ENCODE measurements at regions not wholly inside any gene's neighbourhood (a gene's known extent, or its start where the extent isn't known, plus 50 kb on each side); places are given as distances from the start of the nearest gene placed in this dataset.

- FAIRE-seq, result no peak
- DNase-seq (ENCODE audit: low spot score), result no peak
Measured at GRCh38 chr10:83037653-83038052, 1101.7 kb upstream of the GHITM start.

GRCh38 chr10:83038631-83039030, 1100.7 kb upstream of the GHITM start:
- DNase-seq (ENCODE audit: low spot score), result no peak
- FAIRE-seq, result no peak

DNA sequence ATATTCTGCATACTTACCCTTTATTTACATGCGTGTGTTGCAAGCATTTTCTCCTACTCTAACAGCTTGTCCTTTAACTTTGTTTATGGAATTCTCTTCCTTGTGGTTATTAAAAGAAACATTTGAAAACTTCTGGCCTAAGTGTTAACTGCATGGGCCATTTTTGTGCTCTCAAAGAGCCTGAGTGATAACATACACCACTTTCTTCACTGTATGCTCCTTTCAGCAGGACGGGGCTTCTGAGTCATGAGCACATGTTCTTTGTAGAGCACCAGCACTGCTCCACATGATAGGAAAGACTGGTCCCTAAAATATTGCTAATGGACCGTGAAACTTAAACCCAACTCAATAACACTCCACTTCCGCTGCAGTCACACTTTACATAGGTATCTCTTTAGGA, 1093.6 kb upstream of the GHITM start:
- FAIRE-seq, result no peak

DNA sequence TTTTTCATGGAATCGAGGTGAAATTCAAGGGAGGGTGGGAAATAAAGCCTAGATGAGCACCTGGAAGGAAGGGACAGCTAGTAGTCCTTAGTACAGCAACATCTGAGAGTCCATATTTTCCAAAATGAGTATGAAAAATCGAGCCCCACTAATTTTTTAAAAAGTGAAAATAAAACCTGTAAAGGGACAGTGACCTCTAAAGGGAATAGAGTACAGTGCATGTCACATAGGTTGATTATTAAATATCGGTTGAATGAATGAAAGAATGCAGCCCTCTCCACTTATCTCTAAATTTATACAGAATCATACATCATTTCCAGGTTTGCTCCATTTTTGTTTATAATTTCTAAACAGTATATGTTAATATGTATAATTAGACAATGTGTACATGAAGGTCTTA, 1088.5 kb upstream of the GHITM start:
- DNase-seq (ENCODE audit: low spot score) (no peak), FAIRE-seq (no peak)

More for the DNA sequence above, 1093.6 kb upstream of the GHITM start:
- DNase-seq (ENCODE audit: low spot score), result no peak

DNA sequence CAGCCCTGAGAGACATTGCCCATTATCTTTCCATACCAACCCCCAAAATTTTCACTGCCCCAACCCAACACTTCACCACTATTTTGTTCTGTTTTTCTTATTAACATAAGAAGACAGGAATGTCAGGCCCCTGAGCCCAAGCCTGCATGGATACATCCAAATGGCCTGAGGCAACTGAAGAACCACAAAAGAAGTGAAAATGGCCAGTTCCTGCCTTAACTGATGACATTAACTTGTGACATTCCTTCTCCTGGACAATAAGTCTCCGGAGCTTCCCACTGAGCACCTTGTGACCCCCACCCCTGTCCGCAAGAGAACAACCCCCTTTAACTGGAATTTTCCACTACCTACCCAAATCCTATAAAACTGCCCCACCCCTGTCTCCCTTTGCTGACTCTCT, 1076.4 kb upstream of the GHITM start:
- DNase-seq (ENCODE audit: low spot score), result no peak
- FAIRE-seq, result no peak

GRCh38 chr10:83073472-83073871, 1065.8 kb upstream of the GHITM start:
- FAIRE-seq (no peak), DNase-seq (ENCODE audit: low spot score) (no peak)

DNA sequence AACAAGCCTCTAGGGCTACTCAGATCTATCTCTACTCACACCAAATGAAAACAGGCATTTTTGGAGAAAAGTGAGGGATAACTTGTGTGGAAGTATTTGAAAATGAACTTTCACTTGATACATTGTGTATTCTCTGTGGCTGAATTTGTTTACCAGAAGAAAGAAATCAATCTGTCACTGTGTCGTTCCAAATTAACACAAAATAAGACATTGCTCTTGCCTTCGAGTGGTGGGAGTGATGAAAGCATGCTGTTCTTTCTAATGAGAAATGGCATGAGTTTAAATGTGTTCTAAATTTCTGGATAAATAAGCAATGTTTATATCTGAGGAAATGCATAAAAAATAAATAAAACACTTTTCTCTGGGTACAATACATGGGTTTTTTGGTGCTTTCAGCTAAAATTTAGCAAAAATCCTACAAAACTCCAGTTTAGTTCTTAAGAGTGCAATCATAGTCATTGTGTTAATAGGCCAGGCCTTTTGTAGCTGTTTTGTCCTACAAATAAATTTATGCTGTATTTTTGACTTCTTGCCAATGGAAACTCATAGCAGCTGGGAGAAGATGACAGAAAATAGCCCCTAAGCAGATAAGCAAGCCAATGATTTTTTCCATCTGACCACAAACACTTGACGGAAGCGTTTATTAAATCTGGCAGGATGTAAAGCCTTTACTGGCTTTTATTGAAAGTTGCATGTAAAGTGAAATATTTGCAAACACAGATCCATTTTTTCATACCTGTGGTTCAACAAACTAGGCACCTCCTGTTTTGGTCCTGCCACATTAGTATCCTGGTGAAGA, 1064.1 kb upstream of the GHITM start:
- DNase-seq (ENCODE audit: low spot score), result no peak
- no peak for FAIRE-seq

- no peak for FAIRE-seq
- no peak for DNase-seq (ENCODE audit: low spot score)
Measured at GRCh38 chr10:83075815-83076355, 1063.4 kb upstream of the GHITM start.

DNA sequence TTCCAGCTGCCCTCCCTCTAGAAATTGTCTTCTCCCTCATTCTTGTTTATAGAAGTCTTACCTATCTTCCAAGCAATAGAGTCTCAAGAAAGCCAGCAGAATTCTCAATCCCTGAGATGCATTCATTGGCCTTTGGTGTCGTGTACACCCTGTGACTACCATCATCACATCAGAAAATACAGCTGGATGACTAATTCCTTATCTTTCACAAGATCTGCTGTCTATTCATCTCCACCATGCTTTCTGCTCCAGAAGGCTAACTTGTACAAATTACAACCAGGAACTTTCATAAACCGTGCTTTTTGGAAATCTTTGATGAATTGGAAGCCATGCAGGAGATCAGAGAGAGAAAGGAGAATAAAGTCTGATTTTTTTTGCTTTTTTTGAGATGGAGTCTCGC, 1062.9 kb upstream of the GHITM start:
- FAIRE-seq, result no peak
- no peak for DNase-seq (ENCODE audit: low spot score)

- DNase-seq (ENCODE audit: low spot score), result no peak
- no peak for FAIRE-seq
Measured at GRCh38 chr10:83078160-83078559, 1061.1 kb upstream of the GHITM start.

- DNase-seq (ENCODE audit: low spot score) (no peak), FAIRE-seq (no peak)
Measured at GRCh38 chr10:83078645-83079044, 1060.7 kb upstream of the GHITM start.

DNA sequence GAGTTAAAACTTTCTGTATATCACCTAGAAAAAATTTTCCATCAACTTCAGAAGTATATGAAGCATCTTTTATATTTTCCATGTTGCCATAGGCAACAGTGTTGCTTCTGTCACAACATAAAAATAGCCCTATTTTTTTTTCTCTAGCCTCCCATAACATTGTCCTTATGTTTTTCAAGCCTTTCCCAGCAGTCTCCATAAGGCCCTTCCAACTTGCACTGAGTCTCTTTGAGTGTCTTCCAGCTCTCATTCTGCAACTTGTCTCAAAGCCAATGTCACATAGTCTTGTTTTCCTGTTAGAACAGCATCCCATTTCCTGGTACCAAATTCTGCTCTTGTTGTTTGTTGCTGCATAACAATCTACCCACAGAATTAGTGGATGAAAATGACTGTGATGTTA, 1055.5 kb upstream of the GHITM start:
- DNase-seq (ENCODE audit: low spot score), result no peak

DNA sequence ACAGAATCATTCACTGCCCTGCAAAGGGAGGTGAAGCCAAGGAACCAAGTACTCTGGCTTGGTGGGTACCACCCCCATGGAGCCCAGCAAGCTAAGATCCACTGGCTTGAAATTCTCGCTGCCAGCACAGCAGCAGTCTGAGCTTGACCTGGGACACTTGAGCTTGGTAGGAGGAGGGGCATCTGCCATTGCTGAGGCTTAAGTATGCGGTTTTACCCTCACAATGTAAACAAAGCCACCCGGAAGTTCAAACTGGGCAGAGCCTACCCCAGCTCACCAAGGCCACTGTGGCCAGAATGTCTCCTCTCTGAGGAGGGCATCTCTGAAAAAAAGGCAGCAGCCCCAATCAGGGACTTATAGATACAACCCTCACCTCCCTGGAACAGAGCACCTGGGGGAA, 1050.0 kb upstream of the GHITM start:
- DNase-seq (ENCODE audit: low spot score) (no peak), FAIRE-seq (no peak)

More for the DNA sequence above, 1055.5 kb upstream of the GHITM start:
- FAIRE-seq, result no peak

DNA sequence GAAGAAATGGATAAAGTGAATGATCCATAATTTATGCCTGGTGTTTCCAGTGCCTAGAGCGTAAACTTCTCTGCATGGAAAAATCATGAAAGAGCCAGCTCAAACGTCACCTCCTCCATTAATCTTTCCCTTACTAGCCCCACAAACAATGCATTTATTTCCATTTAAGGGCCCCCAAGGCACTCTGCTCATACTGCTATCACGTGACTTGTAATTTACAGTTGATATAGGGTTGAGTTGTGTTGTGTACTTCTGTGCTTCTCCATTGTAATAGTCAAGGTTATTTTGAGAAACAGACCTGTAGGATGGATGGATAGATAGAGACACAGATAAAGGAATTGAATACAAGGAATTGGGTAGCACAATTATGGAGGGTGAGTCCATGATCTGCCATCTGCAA, 1034.7 kb upstream of the GHITM start:
- no peak for DNase-seq (ENCODE audit: low spot score)
- no peak for FAIRE-seq

GRCh38 chr10:83108565-83109333, 1030.6 kb upstream of the GHITM start:
- no peak for FAIRE-seq
- no peak for DNase-seq (ENCODE audit: low spot score)

DNA sequence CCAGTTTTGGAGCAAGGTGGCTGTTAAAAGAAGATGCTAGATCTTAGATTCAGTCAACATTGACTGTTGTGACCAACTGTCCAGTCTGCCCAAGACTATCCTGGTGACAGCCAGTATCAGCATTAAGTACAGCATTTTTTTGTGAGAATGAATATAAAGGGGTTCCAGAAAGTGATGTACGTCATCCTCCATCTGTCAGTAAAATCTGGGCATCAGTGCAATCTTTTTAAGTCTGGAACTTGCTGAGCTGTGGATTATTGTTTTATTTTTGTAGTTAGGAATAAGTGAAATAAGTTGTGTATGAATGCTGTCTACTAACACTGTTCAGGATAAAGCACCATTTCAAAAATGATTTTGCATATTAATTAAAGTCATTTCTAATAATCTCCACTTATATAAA, 1020.0 kb upstream of the GHITM start:
- FAIRE-seq (no peak), DNase-seq (ENCODE audit: low spot score) (no peak)

DNA sequence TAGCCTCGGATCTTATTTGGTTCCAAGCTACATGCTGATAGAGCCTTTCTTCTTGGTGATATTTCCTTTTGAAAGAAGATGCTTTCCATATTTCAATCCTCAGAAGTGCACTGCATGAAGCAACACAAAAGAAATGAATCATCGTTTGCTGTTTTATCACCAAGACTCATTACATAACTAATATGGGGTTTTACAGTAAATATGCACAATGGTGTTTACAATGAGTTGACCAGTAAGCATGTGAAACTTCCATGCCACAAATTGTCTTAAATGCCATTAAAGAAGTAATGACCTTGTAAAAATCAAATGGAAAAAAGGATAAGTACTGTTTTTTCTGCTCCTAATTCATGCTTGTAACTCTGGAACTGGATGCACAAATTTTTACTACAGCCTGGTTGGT, 1017.0 kb upstream of the GHITM start:
- no peak for FAIRE-seq
- DNase-seq (ENCODE audit: low spot score), result no peak

DNA sequence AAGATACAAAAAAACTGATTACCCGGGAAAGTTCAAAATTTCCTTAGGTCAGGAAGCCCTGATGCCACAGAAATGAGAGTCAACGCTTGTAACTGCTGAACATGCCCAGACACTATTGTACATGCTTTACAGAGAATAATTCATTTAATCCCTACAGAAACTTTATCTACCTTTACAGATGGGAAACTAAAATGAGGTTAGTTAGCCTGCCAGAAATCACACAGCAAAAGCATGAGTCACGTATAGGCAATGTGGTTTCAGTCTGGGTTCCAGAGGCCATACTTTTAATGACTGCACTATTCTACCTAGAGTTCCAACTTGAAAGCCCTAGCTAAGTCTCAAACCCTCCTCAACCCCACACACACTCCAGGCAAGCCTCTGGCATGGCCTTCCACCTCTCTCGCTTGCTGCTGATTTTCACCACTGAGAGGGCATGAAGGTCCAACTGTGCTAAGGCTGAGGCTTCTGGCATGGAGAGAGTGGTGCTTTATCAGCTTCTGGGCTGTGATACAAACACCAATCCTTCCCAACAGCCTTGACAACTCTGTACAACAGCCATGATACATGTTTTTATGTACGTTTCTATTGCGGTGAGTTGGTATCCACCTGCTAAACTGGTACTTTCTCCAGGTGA, 1011.2 kb upstream of the GHITM start:
- peak; percentile 22 for DNase-seq (ENCODE audit: low spot score)
- no peak for FAIRE-seq

GRCh38 chr10:83140811-83141210, 998.5 kb upstream of the GHITM start:
- FAIRE-seq (no peak), DNase-seq (ENCODE audit: low spot score) (no peak)

DNA sequence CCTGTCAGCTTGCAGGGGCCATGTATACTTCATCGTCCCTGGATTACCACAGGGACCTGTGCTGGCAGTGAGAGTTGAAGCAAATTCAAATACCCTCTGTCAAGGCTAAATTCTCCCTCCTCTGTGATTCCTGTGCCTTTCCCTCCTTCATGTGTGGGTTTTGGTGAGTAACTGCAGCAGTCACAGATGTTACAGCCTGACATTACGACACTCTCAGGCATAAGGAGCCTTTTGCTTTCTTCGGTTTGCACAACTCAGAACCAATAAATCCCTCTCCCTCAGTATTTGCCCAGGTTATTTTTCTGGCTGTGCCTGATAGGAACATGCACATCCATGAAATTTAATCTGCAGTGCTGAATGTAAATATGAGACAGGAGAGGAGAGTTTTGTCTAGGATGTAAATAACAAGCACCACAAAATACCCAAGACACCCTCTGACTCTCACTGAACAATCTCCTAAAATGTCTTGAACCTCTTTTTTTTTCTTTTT, 997.2 kb upstream of the GHITM start:
- no peak for DNase-seq (ENCODE audit: low spot score)
- FAIRE-seq, result no peak

DNA sequence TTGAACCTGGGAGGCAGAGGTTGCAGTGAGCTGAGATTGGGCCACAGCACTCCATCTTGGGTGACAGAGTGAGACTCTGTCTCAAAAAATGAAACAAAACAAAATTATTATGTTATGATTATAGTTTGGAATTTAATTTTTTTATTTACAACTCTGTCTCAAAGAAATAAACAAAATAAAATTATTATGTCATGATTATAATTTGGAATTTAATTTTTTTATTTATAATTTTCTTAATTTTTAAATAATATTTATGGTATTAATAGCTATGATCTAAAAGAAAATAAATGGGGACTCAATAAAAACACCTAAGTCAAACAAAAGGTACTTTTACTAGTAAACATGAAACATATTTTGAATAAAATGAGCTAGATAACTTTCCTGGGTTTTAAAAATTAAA, 994.8 kb upstream of the GHITM start:
- peak; percentile 52 for FAIRE-seq
- no peak for DNase-seq (ENCODE audit: low spot score)

- DNase-seq (ENCODE audit: low spot score) (no peak), FAIRE-seq (no peak)
Measured at GRCh38 chr10:83153714-83154113, 985.6 kb upstream of the GHITM start.

Data from RCC 7860 (cell line).